ENCODE measurements at regions not wholly inside any gene's neighbourhood (a gene's known extent, or its start where the extent isn't known, plus 50 kb on each side); places are given as distances from the start of the nearest gene placed in this dataset.
"Not testable (repeated sequence)": the region's sequence is repeated elsewhere in the genome, so short reads cannot be mapped to it uniquely, and the experiment has no call there.

DNA sequence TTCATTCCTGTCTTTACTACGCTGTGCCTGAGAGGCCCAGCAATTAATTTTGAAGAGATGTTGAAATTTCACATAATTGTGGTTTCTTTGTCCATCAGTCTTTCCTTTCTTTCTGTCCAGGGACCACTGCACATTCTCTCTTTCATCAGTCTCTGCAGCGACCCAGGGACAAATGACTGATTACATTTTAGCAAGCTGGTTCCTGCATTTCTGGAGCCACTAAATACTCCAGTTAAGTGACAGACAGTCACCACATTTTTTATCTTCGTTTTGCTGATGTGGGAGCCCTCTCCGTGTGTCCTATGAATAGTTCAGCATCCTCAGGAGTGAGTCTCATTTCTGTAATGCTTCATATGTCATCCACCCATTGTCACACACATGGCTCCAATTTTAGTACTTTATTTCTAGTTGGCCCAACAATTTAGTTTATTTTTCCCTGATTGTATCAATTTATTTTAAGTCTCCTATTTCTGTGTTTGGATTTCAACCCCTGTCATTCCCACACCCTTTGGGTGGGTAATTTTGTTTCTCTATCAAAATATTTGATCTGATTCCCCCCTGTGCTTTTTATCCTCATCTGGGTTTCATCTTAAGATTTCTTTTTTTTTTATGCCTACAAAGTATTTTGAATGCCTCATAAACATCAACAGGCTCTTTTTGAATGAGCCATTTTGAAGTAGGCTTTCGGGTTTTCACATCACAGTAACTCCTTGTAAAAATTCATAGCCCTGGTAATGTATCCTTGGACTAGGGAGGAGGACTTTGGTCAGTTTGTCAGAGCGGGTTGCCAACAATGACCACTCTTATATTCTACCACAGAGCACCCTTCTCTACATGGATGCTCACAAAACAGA is 1196.5 kb downstream of the GALC start:
- Mint-ChIP-seq H3K4me1 (no peaks in the 10 kb centered on the region), H3K27me3 (no peaks in the 10 kb centered on the region), H3K27ac (no peak overlapping the region), H3K9me3 (no peaks in the 10 kb centered on the region), H3K36me3 (no peaks in the 10 kb centered on the region), H3K4me3 (no peak overlapping the region)
- POLR2A ChIA-PET = no interaction called here
- DNase-seq = no peak
- no peak for ATAC-seq (ENCODE audit: low read depth)

DNA sequence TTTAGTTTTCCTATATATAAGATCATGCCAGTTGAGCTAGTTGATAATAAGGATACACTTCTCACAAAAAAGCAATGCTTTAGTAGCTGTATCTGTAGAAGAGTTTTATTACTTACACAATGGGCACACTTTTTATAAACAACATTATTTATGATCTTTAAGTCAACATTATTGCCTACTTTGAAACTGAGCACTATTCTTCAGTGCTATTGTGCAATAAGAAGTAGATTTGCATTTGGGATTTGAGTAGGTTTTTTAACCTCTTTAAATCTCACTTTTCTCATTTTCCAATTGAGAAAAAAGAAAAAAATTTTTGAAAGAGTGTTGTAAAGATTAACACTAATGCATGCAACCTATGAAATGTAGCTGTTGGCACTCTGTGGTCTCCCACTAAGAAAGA is 1198.3 kb downstream of the GALC start:
- H3K4me3 Mint-ChIP-seq = no peak overlapping the region

DNA sequence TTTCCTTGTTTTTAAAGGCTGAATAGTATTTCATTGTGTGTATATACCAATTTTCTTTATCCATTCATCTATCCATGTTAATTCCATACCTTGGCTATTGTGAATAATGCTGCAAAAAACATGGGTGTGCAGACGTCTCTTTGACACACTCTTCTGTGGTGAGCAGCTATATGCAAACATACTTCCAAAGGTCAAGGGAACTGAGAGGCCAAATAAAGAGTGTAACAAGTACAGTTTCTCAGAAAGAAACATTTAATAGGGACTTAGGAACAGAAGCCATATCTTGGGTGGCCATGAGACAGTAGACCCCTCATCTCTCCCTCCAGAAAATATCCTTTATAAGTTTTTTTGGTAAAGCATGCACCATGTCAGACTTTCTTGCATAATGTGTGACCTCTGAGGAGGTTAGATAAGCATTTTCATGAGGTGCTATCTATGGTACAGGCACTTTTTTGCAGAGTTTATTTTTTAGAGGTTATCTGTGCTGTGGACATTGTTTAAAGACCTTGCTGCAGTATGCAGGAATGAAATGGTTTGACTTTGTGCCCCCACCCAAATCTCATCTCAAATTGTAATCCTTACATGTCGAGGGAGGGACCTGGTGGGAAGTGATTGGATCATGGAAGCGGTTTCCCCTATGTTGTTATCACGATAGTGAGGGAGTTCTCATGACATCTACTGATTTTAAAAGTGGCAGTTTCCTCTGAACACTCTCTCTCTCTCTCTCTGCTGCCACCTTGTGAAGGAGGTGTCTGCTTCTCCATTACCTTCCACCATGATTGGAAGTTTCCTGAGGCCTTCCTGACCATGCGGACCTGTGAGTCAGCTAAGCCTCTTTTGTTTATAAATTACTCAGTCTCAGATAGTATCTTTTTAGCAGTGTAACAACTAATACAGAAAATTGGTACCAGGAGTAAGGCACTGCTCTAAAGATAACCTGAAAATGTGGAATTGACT is 1202.3 kb downstream of the GALC start:
- H3K36me3 Mint-ChIP-seq = no peaks in the 10 kb centered on the region
- no peak overlapping the region for H3K4me3 Mint-ChIP-seq
- DNase-seq (no peak), ATAC-seq (ENCODE audit: low read depth) (no peak)
- no peaks in the 10 kb centered on the region for H3K9me3 Mint-ChIP-seq
- POLR2A ChIA-PET = no interaction called here
- H3K4me1 Mint-ChIP-seq = no peaks in the 10 kb centered on the region
- no peak overlapping the region for H3K27ac Mint-ChIP-seq
- no peaks in the 10 kb centered on the region for H3K27me3 Mint-ChIP-seq

More for the DNA sequence above, 1198.3 kb downstream of the GALC start:
- ATAC-seq (ENCODE audit: low read depth) (no peak), DNase-seq (no peak)
- no peaks in the 10 kb centered on the region for H3K9me3 Mint-ChIP-seq
- no peak overlapping the region for H3K27ac Mint-ChIP-seq
- POLR2A ChIA-PET = no interaction called here
- H3K36me3 Mint-ChIP-seq = no peaks in the 10 kb centered on the region
- H3K4me1 Mint-ChIP-seq = no peaks in the 10 kb centered on the region
- no peaks in the 10 kb centered on the region for H3K27me3 Mint-ChIP-seq

DNA sequence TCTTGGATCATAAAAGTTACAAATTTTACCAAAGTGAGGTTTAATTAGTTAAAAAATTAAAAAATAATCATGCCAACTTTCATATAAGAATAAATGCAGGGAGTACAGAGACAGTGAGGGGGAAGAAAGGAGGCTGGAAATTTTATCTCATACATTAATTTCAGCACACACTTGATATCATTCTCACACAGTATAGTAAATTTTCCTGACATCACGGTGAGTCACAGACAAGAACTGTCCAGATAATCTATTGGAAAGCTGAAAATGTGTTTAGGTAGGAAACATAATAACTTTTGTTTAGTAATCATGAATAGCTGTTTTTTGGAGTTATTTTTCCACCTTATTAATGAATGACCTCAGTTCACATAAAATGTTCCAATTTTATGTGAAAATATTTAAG is 1204.8 kb downstream of the GALC start:
- Mint-ChIP-seq H3K36me3 (no peaks in the 10 kb centered on the region), H3K4me1 (no peaks in the 10 kb centered on the region), H3K9me3 (peaks cover 3% of the 10 kb centered on the region), H3K4me3 (no peak overlapping the region), H3K27me3 (no peaks in the 10 kb centered on the region), H3K27ac (no peak overlapping the region)
- POLR2A ChIA-PET = no interaction called here
- ATAC-seq (ENCODE audit: low read depth) = no peak
- no peak for DNase-seq

DNA sequence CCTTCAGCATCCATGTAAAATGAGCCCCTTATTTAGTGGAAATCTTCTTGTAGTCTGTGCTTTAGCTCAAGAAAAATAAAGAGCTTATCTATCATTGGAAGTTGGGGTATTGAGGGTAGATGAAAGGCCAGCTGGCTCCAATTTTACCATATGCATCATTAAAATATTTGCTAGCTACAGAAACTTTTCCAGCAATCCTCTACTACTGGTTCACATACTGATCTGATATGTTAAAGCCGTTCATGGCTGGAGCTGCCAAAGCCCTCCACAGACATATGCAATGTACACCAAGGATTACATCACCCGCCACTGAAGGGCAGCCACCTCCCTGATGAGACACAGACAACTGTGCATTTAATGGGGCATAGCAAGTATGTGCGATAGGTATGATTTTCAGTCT is 1205.3 kb downstream of the GALC start:
- Mint-ChIP-seq H3K4me1 (no peaks in the 10 kb centered on the region), H3K27ac (no peak overlapping the region), H3K27me3 (no peaks in the 10 kb centered on the region), H3K36me3 (no peaks in the 10 kb centered on the region), H3K9me3 (peaks cover 3% of the 10 kb centered on the region), H3K4me3 (no peak overlapping the region)
- DNase-seq (no peak), ATAC-seq (ENCODE audit: low read depth) (no peak)
- POLR2A ChIA-PET = no interaction called here

DNA sequence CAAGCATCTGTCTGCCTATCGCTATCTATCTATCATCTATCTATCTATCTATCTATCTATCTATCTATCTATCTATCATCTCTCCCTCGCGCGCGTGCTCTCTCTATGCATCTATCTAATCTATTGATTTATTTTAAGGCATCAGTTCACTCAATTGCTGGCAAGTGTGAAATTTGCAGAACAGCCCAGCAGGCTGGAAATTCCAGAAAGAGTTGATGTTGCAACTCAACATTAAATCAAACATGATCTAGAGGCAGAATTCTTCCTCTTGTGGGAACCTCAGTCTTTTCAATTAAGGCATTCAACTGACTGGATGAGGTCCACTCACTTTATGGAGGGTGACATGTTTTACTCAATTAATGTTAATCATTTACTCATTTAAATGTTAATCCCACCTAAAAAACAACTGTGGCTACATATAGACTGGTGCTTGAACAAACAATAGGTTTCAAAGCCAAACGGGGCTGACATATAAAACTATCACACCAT is 1210.8 kb downstream of the GALC start:
- H3K27ac Mint-ChIP-seq = no peak overlapping the region
- POLR2A ChIA-PET = no interaction called here
- ATAC-seq (ENCODE audit: low read depth) (no peak), DNase-seq (no peak)
- H3K36me3 Mint-ChIP-seq = no peaks in the 10 kb centered on the region
- H3K4me3 Mint-ChIP-seq = no peak overlapping the region
- no peaks in the 10 kb centered on the region for H3K4me1 Mint-ChIP-seq
- H3K27me3 Mint-ChIP-seq = no peaks in the 10 kb centered on the region
- H3K9me3 Mint-ChIP-seq = peaks cover 3% of the 10 kb centered on the region

GRCh38 chr14:86780876-86781510 is 1212.0 kb downstream of the GALC start:
- Mint-ChIP-seq H3K4me3 (no peak overlapping the region), H3K36me3 (no peaks in the 10 kb centered on the region), H3K27me3 (no peaks in the 10 kb centered on the region), H3K27ac (no peak overlapping the region), H3K4me1 (no peaks in the 10 kb centered on the region), H3K9me3 (peaks cover 3% of the 10 kb centered on the region)
- POLR2A ChIA-PET = no interaction called here
- no peak for ATAC-seq (ENCODE audit: low read depth)
- DNase-seq = no peak

DNA sequence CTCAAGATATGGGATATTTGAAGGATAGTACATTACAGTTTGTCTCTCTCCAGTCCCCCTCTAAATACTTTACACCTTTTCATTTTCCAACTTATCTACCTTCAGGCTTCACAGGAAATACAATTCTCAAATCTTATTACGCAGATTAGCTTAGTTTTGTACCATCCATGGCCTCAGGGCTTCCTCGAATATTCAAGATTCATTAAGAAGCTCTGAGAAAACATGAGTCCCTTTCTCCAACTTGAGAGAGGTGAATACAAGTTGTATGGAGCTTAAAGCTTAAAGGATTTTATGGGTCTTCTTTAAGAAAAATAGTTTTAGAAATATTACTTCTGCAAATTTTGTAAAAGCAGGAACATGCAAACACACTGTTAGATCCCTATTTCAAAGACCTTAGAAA is 1212.5 kb downstream of the GALC start:
- Mint-ChIP-seq H3K9me3 (peaks cover 5% of the 10 kb centered on the region), H3K27me3 (no peaks in the 10 kb centered on the region), H3K27ac (no peak overlapping the region), H3K4me3 (no peak overlapping the region), H3K4me1 (no peaks in the 10 kb centered on the region), H3K36me3 (no peaks in the 10 kb centered on the region)
- POLR2A ChIA-PET = no interaction called here
- DNase-seq = no peak
- no peak for ATAC-seq (ENCODE audit: low read depth)

DNA sequence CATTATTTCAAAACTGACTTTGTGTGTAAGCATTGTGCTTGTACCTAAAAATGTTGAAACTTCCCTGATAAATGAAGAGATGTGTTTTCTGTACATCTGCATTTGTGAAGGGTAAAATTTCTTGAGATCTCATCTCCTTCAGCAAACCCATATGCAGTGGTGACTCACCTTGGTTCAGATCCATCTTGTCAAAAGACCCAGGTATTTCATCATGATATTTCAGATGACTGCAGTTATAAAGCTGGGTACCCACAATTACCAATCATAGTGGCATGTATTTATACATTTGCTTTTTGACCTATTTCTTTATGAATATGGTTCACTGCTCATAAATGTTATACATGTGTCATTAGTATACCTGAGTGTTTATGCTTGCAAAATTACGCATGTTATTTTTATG is 1213.6 kb downstream of the GALC start:
- no peaks in the 10 kb centered on the region for H3K36me3 Mint-ChIP-seq
- DNase-seq (no peak), ATAC-seq (ENCODE audit: low read depth) (no peak)
- POLR2A ChIA-PET = no interaction called here
- no peaks in the 10 kb centered on the region for H3K27me3 Mint-ChIP-seq
- H3K27ac Mint-ChIP-seq = no peak overlapping the region
- no peak overlapping the region for H3K4me3 Mint-ChIP-seq
- peaks cover 4% of the 10 kb centered on the region for H3K9me3 Mint-ChIP-seq
- no peaks in the 10 kb centered on the region for H3K4me1 Mint-ChIP-seq

GRCh38 chr14:86777963-86778602 is 1214.9 kb downstream of the GALC start:
- Mint-ChIP-seq H3K27ac (no peak overlapping the region), H3K4me3 (no peak overlapping the region), H3K27me3 (no peaks in the 10 kb centered on the region), H3K36me3 (no peaks in the 10 kb centered on the region), H3K9me3 (peaks cover 7% of the 10 kb centered on the region), H3K4me1 (no peaks in the 10 kb centered on the region)
- POLR2A ChIA-PET = no interaction called here
- ATAC-seq (ENCODE audit: low read depth) = no peak
- DNase-seq = no peak

GRCh38 chr14:86775896-86776295 is 1217.1 kb downstream of the GALC start:
- DNase-seq; H3K4me1 Mint-ChIP-seq; H3K27me3 Mint-ChIP-seq; H3K9me3 Mint-ChIP-seq; H3K27ac Mint-ChIP-seq; H3K36me3 Mint-ChIP-seq; H3K4me3 Mint-ChIP-seq; ATAC-seq (ENCODE audit: low read depth); POLR2A ChIA-PET: not testable (repeated sequence)

DNA sequence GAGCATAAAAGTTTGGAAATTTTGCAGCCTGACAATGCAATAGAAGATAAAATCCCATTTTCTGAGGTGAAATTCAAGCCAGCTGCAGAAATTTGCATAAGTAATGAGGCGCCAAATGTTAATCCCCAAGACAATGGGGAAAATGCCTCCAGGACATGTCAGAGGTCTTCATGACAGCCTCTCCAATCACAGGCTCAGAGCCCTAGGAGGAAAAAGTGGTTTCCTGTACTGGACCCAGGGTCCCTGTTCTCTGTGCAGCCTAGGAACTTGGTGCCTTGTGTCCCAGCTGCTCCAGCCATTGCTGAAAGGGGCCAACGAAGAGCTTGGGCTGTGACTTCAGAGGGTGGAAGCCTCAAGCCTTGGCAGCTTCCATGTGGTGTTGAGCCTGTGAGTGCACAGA is 1218.1 kb downstream of the GALC start:
- H3K9me3 Mint-ChIP-seq = peaks cover 7% of the 10 kb centered on the region
- no peak overlapping the region for H3K4me3 Mint-ChIP-seq
- no peaks in the 10 kb centered on the region for H3K36me3 Mint-ChIP-seq
- no peaks in the 10 kb centered on the region for H3K27me3 Mint-ChIP-seq
- H3K4me1 Mint-ChIP-seq = no peaks in the 10 kb centered on the region
- no peak overlapping the region for H3K27ac Mint-ChIP-seq
- DNase-seq = no peak
- POLR2A ChIA-PET = no interaction called here
- no peak for ATAC-seq (ENCODE audit: low read depth)

- H3K4me1 Mint-ChIP-seq = no peaks in the 10 kb centered on the region
- no peaks in the 10 kb centered on the region for H3K36me3 Mint-ChIP-seq
- POLR2A ChIA-PET = no interaction called here
- no peak overlapping the region for H3K4me3 Mint-ChIP-seq
- peaks cover 7% of the 10 kb centered on the region for H3K9me3 Mint-ChIP-seq
- DNase-seq (no peak), ATAC-seq (ENCODE audit: low read depth) (no peak)
- H3K27me3 Mint-ChIP-seq = no peaks in the 10 kb centered on the region
- no peak overlapping the region for H3K27ac Mint-ChIP-seq
Measured at GRCh38 chr14:86772075-86772474, 1220.9 kb downstream of the GALC start.
